ENCODE measurements at regions not wholly inside any gene's neighbourhood (a gene's known extent, or its start where the extent isn't known, plus 50 kb on each side); places are given as distances from the start of the nearest gene placed in this dataset.
A peak's percentile ranks its signal among the peaks of the same experiment; 100 is the strongest.

GRCh38 chr20:39700528-39700927 is 738.4 kb downstream of the DHX35 start:
- Histone ChIP-seq H3K4me3 (no peak overlapping the region), H3K9me3 (no peaks in the 10 kb centered on the region), H3K27ac (peak overlapping the region in 3 of 12 donors; percentile 52 to 67 (median 56)), H3K36me3 (no peaks in the 10 kb centered on the region), H3K4me1 (peaks cover 0 to 25% (median 9%) of the 10 kb centered on the region in 12 donors), H3K27me3 (no peaks in the 10 kb centered on the region)
- ATAC-seq (no peak), DNase-seq (no peak)
- intact Hi-C loops (cut with DNase I): no loop called here
- no peak for TF ChIP-seq CTCF (IDR thresholded peaks at IDR 0.05)
- TF ChIP-seq POLR2A (IDR thresholded peaks at IDR 0.05): no peak
- 89 to 95% (median 93%) methylated on average over 3 of the region's 3 CpGs for WGBS, 4 donors

- peak in 3 of 4 donors; percentile 38 to 51 (median 49) for ATAC-seq
- Histone ChIP-seq H3K27me3 (no peaks in the 10 kb centered on the region), H3K36me3 (no peaks in the 10 kb centered on the region), H3K9me3 (no peaks in the 10 kb centered on the region), H3K27ac (peak overlapping the region in 7 of 12 donors; percentile 35 to 74 (median 56)), H3K4me1 (peaks cover 0 to 20% (median 8%) of the 10 kb centered on the region in 12 donors), H3K4me3 (no peak overlapping the region)
- intact Hi-C loops (cut with DNase I): no loop called here
- 40 to 63% (median 49%) methylated on average over 2 of the region's 2 CpGs for WGBS, 4 donors
- no peak for DNase-seq
- TF ChIP-seq POLR2A (IDR thresholded peaks at IDR 0.05) (no peak), CTCF (IDR thresholded peaks at IDR 0.05) (no peak)
These were observed 737.1 kb downstream of the DHX35 start for GRCh38 chr20:39699166-39699725.

- ATAC-seq (peak in 1 of 4 donors; percentile 42), DNase-seq (no peak)
- WGBS, 4 donors: 45 to 74% (median 53%) methylated on average over 1 of the region's 1 CpG
- TF ChIP-seq CTCF (IDR thresholded peaks at IDR 0.05): no peak
- TF ChIP-seq POLR2A (IDR thresholded peaks at IDR 0.05): no peak
- peaks cover 0 to 20% (median 9%) of the 10 kb centered on the region in 12 donors for H3K4me1 ChIP-seq
- no peaks in the 10 kb centered on the region for H3K27me3 ChIP-seq
- H3K9me3 ChIP-seq: no peaks in the 10 kb centered on the region
- H3K4me3 ChIP-seq: no peak overlapping the region
- peak overlapping the region in 7 of 12 donors; percentile 35 to 74 (median 56) for H3K27ac ChIP-seq
- intact Hi-C loops (cut with DNase I): no loop called here
- no peaks in the 10 kb centered on the region for H3K36me3 ChIP-seq
These were observed 736.6 kb downstream of the DHX35 start for GRCh38 chr20:39698752-39699151.

- TF ChIP-seq POLR2A (IDR thresholded peaks at IDR 0.05): no peak
- no peak for TF ChIP-seq CTCF (IDR thresholded peaks at IDR 0.05)
- DNase-seq (no peak), ATAC-seq (no peak)
- no peak overlapping the region for H3K4me3 ChIP-seq
- 55 to 59% (median 56%) methylated on average over 3 of the region's 3 CpGs for WGBS, 4 donors
- no peaks in the 10 kb centered on the region for H3K36me3 ChIP-seq
- peaks cover 0 to 16% (median 0%) of the 10 kb centered on the region in 12 donors for H3K4me1 ChIP-seq
- no peak overlapping the region for H3K27ac ChIP-seq
- no peaks in the 10 kb centered on the region for H3K9me3 ChIP-seq
- H3K27me3 ChIP-seq: no peaks in the 10 kb centered on the region
- intact Hi-C loops (cut with DNase I): no loop called here
These were observed 729.2 kb downstream of the DHX35 start for GRCh38 chr20:39691151-39691862.
